ENCODE measurements at regions not wholly inside any gene's neighbourhood (a gene's known extent, or its start where the extent isn't known, plus 50 kb on each side); places are given as distances from the start of the nearest gene placed in this dataset.

DNA sequence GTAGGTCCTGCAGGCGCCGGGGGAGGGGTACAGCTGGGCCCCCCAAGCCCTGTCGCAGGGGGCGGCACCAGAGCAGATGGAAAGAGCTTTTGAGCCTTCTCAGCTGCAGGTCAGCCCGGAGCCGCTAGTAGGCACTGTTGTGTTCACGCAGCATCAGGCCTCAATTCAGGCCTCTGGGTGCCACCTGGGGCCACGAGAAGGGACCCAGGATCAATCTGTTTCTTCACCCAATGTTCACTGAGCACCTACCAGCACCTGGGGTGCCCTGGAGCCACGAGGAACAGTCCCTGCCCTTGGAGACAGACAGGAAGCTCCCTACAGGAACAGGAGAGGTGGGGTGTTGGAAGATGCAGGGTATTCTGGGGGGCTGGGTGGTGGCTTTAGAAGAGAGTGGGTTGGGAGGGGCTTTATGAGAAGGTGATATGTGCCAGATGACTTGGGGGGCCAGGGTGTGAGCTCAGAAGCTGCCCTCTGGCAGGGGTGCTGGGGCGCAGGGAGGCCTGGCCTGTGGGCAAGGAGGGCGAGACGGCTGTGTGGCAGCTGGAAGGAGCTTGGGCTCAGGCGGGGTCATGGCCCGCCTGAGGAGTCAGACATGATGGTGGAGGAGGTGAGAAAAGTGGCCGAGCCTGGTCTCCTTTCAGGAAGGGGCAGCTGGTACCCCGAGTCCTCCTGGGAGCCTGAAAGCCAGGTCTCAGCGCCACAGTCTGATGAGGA lies 121.9 kb upstream of the GSE1 start:
- TF ChIP-seq CTCF (conservative IDR thresholded peaks at IDR 0.05) (peak; percentile 96), ZFX (IDR thresholded peaks at IDR 0.05) (no peak)

GRCh38 chr16:85491798-85492294 lies 121.3 kb upstream of the GSE1 start:
- no peak for TF ChIP-seq ZFX (IDR thresholded peaks at IDR 0.05)
- TF ChIP-seq CTCF (conservative IDR thresholded peaks at IDR 0.05): no peak
- H3K27ac ChIP-seq: peak overlapping the region; percentile 91

More for the DNA sequence above, 121.9 kb upstream of the GSE1 start:
- peak overlapping the region; percentile 91 for H3K27ac ChIP-seq

GRCh38 chr16:85492295-85492864 lies 120.7 kb upstream of the GSE1 start:
- TF ChIP-seq ZFX (IDR thresholded peaks at IDR 0.05) (no peak), CTCF (conservative IDR thresholded peaks at IDR 0.05) (no peak)
- peak overlapping the region; percentile 91 for H3K27ac ChIP-seq

DNA sequence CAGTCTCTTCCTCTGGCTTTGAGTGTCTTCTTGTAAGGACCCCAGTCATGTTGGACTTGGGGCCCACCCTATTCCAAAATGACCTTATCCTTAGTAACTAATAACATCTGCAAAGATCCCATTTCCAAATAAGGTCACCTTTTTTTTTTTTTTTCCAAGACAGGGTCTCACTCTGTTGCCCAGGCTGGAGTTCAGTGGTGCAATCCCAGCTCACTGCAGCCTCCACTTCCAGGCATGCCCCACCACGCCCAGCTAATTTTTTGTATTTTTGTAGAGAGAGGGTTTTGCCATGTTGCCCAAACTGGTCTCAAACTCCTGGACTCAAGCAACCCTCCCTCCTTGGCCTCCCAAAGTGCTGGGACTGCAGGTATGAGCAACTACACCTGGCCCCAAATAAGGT lies 118.8 kb upstream of the GSE1 start:
- no peak for TF ChIP-seq CTCF (conservative IDR thresholded peaks at IDR 0.05)
- no peak for TF ChIP-seq ZFX (IDR thresholded peaks at IDR 0.05)
- H3K27ac ChIP-seq: no peak overlapping the region

DNA sequence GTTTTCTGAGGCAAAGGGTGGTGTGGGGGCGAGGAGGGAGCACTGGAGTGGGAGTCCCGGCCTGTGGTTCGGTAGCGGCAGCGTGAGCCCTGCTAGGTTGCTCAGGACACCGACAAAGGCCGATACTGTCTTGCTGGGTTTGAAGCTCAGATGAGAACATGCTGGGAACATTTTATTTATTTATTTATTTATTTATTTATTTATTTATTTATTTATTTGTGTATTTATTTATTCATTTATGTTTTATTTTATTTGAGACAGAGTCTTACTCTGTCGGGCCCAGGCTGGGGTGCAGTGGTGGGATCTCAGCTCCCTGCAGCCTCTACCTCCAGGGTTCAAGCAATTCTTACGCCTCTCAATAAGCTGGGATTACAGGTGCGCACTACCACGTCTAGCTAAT lies 117.9 kb upstream of the GSE1 start:
- TF ChIP-seq CTCF (conservative IDR thresholded peaks at IDR 0.05) (no peak), ZFX (IDR thresholded peaks at IDR 0.05) (no peak)
- no peak overlapping the region for H3K27ac ChIP-seq

DNA sequence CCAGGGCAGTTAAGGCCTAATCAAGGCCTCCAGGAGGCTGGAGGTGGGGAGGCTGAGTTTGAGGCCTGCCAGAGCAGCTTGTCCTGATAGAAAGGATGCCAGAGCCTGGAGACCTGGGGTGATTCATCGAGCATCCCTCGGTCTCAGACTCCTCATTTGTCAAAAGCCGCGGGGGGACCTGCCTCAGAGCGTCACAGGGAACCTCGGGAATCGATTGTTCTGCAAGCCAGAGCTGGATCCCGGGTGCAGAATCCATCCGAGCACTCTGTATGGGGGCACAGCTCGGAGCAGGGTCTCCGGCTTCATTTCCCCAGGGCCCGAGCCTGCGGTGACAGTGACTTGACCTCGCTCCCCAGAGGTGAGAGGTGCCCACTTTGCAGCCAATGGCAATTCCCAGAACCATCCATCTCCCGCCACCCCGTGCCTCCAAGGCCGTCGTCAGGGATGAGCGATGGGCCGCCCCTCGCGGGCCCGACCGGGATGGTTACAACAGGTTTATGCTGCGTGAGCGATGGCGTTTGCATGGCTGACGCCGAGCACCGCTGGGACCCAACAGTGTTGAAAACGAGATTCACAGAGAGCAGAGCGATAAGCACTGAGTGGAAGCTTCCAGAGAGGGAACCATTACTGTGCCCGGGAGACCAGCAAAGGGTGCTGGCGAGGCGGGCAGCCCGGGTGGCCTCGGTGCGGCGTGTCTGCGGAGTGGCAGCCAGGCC lies 117.1 kb upstream of the GSE1 start:
- TF ChIP-seq CTCF (conservative IDR thresholded peaks at IDR 0.05): no peak
- TF ChIP-seq ZFX (IDR thresholded peaks at IDR 0.05): no peak
- no peak overlapping the region for H3K27ac ChIP-seq

Data from C4-2B (cell line).